Endothelial cell of umbilical vein (primary cell): ENCODE measurements at regions not wholly inside any gene's neighbourhood (a gene's known extent, or its start where the extent isn't known, plus 50 kb on each side); places are given as distances from the start of the nearest gene placed in this dataset.

Experiments
- EZH2 ChIP-seq: IDR thresholded peaks from 2 replicates; pipeline ENCODE4 v1.6.1; 2012; ENCODE audit warnings: borderline replicate concordance, low read depth, mild to moderate bottlenecking, moderate library complexity, low read length, inconsistent platforms; ENCODE audit not compliant: severe bottlenecking
- POLR2AphosphoS5 ChIP-seq: IDR thresholded peaks from 2 replicates; pipeline ENCODE4 v1.6.1; 2012; ENCODE audit warnings: low read depth, mild to moderate bottlenecking, control low read depth, low read length, moderate library complexity; ENCODE audit not compliant: insufficient read depth

DNA sequence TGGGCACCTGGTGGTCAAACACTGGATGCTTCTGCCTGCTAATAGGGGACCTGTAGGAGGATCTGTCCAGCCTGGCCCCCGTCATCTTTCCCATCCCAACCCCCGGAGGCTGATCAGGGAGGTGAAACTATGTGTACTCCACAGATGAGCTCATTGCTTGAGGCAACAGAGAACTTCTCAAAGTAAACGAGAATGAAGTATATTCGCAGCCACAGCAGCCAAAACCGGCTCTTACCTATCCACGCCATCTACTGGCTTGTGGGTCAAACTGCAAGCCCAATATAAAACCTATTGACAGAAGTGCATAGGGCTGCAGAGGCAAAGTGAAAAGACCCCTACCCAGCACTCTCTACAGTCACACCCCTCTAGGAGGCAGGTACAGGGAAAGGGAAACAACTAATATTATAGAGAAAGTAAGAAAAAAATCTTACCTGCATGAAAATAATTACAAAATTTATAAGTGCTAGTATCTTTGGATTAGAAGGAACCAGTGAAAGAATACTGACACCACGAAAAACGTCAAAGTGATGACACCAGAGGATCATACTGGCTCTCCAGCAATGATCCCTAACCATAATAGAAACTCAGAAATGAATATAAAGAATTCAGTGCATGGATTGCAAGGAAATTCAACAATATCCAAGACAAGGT, 973.5 kb downstream of the ANKRD7 start:
- TF ChIP-seq EZH2, result no peak
- TF ChIP-seq POLR2AphosphoS5, result no peak
